ENCODE measurements at regions not wholly inside any gene's neighbourhood (a gene's known extent, or its start where the extent isn't known, plus 50 kb on each side); places are given as distances from the start of the nearest gene placed in this dataset.

DNA sequence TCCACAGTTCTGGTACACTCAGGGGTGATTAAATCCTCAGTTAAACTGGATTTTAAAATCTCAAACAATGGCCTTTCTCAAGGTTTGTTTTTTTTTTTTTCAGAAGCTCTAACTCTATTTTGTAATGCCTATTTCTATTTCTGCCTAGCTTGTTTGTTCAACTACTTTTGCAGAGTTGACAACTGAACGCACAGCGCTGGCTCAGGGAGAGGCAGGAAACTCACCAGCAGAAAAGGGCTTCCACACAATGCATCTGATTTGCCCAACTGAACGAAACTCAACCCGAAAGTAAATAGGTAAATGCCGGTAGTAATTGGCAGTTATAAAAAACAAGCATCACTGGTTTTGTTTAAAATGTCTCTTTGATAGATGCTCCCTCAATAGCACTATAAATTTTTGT lies 52.7 kb upstream of the CNEP1R1 start:
- Histone ChIP-seq H3K27ac (replicated peaks) (no peak overlapping the region), H3K27me3 (ENCODE audit: insufficient read depth, poor library complexity, severe bottlenecking) (peaks cover 2% of the 10 kb centered on the region), H3K4me3 (replicated peaks; ENCODE audit: insufficient read depth, low read length) (no peak overlapping the region)
- no peak for DNase-seq (ENCODE audit: low read depth in 1 of 2, low spot score in 1 of 2)
- TF ChIP-seq SPI1 (IDR thresholded peaks at IDR 0.05; ENCODE audit: borderline replicate concordance, low read depth) (no peak), GABPA (IDR thresholded peaks at IDR 0.05; ENCODE audit: low read depth) (no peak), POLR2AphosphoS5 (IDR thresholded peaks at IDR 0.05; ENCODE audit: low read depth) (no peak)
- TF ChIP-seq, protein P1, sequence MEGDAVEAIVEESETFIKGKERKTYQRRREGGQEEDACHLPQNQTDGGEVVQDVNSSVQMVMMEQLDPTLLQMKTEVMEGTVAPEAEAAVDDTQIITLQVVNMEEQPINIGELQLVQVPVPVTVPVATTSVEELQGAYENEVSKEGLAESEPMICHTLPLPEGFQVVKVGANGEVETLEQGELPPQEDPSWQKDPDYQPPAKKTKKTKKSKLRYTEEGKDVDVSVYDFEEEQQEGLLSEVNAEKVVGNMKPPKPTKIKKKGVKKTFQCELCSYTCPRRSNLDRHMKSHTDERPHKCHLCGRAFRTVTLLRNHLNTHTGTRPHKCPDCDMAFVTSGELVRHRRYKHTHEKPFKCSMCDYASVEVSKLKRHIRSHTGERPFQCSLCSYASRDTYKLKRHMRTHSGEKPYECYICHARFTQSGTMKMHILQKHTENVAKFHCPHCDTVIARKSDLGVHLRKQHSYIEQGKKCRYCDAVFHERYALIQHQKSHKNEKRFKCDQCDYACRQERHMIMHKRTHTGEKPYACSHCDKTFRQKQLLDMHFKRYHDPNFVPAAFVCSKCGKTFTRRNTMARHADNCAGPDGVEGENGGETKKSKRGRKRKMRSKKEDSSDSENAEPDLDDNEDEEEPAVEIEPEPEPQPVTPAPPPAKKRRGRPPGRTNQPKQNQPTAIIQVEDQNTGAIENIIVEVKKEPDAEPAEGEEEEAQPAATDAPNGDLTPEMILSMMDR (IDR thresholded peaks at IDR 0.05; ENCODE audit: insufficient read depth, low read length), result no peak
- TF ChIP-seq, protein P2, sequence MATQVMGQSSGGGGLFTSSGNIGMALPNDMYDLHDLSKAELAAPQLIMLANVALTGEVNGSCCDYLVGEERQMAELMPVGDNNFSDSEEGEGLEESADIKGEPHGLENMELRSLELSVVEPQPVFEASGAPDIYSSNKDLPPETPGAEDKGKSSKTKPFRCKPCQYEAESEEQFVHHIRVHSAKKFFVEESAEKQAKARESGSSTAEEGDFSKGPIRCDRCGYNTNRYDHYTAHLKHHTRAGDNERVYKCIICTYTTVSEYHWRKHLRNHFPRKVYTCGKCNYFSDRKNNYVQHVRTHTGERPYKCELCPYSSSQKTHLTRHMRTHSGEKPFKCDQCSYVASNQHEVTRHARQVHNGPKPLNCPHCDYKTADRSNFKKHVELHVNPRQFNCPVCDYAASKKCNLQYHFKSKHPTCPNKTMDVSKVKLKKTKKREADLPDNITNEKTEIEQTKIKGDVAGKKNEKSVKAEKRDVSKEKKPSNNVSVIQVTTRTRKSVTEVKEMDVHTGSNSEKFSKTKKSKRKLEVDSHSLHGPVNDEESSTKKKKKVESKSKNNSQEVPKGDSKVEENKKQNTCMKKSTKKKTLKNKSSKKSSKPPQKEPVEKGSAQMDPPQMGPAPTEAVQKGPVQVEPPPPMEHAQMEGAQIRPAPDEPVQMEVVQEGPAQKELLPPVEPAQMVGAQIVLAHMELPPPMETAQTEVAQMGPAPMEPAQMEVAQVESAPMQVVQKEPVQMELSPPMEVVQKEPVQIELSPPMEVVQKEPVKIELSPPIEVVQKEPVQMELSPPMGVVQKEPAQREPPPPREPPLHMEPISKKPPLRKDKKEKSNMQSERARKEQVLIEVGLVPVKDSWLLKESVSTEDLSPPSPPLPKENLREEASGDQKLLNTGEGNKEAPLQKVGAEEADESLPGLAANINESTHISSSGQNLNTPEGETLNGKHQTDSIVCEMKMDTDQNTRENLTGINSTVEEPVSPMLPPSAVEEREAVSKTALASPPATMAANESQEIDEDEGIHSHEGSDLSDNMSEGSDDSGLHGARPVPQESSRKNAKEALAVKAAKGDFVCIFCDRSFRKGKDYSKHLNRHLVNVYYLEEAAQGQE (IDR thresholded peaks at IDR 0.05; ENCODE audit: insufficient replicate concordance, low read depth), result no peak

DNA sequence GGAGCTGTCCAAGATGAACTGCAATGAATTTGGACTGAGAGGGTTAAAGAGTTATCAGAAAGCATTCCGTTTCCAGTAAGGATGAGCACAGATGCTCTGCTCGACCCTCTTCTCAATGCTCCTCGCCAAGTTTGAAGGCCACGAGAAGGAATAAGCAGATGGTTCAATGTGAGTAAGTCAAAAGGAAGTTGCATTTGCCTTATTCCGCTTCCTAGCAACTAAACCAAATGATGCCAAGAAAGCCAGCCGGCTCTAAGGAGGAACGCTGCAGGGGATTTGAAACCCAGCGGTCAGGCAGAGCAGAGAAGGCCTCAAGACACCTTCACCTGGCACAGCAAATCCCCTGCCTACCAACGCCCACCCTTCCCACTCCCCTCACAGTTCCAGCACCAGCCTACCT lies 52.1 kb upstream of the CNEP1R1 start:
- no peak overlapping the region for H3K4me3 ChIP-seq (replicated peaks; ENCODE audit: insufficient read depth, low read length)
- TF ChIP-seq GABPA (IDR thresholded peaks at IDR 0.05; ENCODE audit: low read depth), result no peak
- TF ChIP-seq, protein P2 (IDR thresholded peaks at IDR 0.05; ENCODE audit: insufficient replicate concordance, low read depth), result no peak
- TF ChIP-seq SPI1 (IDR thresholded peaks at IDR 0.05; ENCODE audit: borderline replicate concordance, low read depth), result no peak
- no peak for TF ChIP-seq POLR2AphosphoS5 (IDR thresholded peaks at IDR 0.05; ENCODE audit: low read depth)
- TF ChIP-seq, protein P1 (IDR thresholded peaks at IDR 0.05; ENCODE audit: insufficient read depth, low read length), result no peak
- H3K27me3 ChIP-seq (ENCODE audit: insufficient read depth, poor library complexity, severe bottlenecking), result peaks cover 2% of the 10 kb centered on the region
- DNase-seq (ENCODE audit: low read depth in 1 of 2, low spot score in 1 of 2), result no peak
- H3K27ac ChIP-seq (replicated peaks), result no peak overlapping the region
